Brain microvascular endothelial cell (primary cell): ENCODE measurements at regions not wholly inside any gene's neighbourhood (a gene's known extent, or its start where the extent isn't known, plus 50 kb on each side); places are given as distances from the start of the nearest gene placed in this dataset.
"Not testable (repeated sequence)": the region's sequence is repeated elsewhere in the genome, so short reads cannot be mapped to it uniquely, and the experiment has no call there.

Source experiments
- DNase-seq: peaks from one replicate; pipeline ENCODE4 v3.0.0-alpha.2; 2020
- H3K27ac ChIP-seq: fragments of 250-450 bp; sonication (Bioruptor Pico); 2 replicates; pipeline ENCODE4 v1.5.1; 2020; ENCODE audit warnings: mild to moderate bottlenecking, moderate library complexity
- H3K27me3 ChIP-seq: fragments of 250-450 bp; sonication (Bioruptor Pico); replicated peaks from 2 replicates; pipeline ENCODE4 v1.5.1; 2020; ENCODE audit warnings: mild to moderate bottlenecking
- H3K36me3 ChIP-seq: fragments of 250-450 bp; sonication (Bioruptor Pico); replicated peaks from 2 replicates; pipeline ENCODE4 v1.5.1; 2020; ENCODE audit warnings: mild to moderate bottlenecking
- H3K4me3 ChIP-seq: 2 replicates; pipeline ENCODE4 v1.5.1; 2011; ENCODE audit warnings: low read depth, mild to moderate bottlenecking, control low read depth, low read length, moderate library complexity
- in situ Hi-C: cut with HindIII; loops from 2 replicates; pipeline ENCODE4 v1.10.0; 2017; ENCODE audit warnings: low sequenced_read_pairs, low pct_ligation_motif_present

GRCh38 chr3:195985348-195985920, 77.1 kb upstream of the TNK2 start:
- in situ Hi-C loops, DNase-seq, H3K4me3 ChIP-seq, H3K27ac ChIP-seq, H3K36me3 ChIP-seq, H3K27me3 ChIP-seq: not testable (repeated sequence)

- H3K27me3 ChIP-seq, in situ Hi-C loops, DNase-seq, H3K4me3 ChIP-seq, H3K36me3 ChIP-seq, H3K27ac ChIP-seq: not testable (repeated sequence)
These were observed 76.2 kb upstream of the TNK2 start for GRCh38 chr3:195984392-195985030.

GRCh38 chr3:195983880-195984279, 75.5 kb upstream of the TNK2 start:
- H3K36me3 ChIP-seq, H3K27me3 ChIP-seq, DNase-seq, in situ Hi-C loops, H3K4me3 ChIP-seq, H3K27ac ChIP-seq: not testable (repeated sequence)

DNA sequence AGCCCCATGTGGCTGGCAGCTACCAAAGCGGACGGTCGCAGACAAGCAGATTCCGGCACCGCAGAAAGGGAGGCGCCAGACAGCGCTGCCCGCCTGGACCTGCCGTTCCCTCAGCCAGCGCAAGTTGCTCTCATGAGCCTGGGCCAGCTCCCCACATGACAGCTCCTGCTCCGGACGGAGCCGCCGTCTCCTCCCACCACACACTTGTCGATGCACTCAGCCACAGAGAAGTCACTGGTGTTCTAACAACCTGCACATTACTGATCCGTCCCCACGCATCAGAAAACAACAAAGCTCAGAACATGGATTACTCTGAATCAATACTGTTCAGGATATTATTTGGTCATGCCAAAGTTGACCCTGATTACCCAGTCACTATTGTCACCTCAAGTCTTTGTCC, 74.4 kb upstream of the TNK2 start:
- DNase-seq, H3K27me3 ChIP-seq, in situ Hi-C loops, H3K27ac ChIP-seq, H3K4me3 ChIP-seq, H3K36me3 ChIP-seq: not testable (repeated sequence)

DNA sequence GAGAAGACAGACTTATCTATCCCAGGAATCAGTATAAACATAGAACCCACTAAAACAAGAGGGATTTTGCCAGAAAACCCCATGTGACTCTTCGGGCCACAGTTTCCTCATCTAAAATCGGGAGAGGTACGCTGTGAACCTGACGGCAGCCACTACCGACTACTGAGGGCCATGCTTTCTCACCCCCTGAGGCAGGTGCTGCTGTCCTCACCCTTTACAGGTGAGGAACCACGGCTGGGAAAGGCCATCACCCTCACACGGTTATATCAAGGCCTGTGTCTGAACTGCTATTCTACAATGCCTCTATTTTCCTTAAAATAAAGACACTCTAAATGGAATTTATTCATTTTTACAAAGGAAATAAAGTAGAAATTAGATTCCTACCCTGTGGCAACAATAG, 73.4 kb upstream of the TNK2 start:
- DNase-seq, H3K36me3 ChIP-seq, H3K27ac ChIP-seq, in situ Hi-C loops, H3K27me3 ChIP-seq, H3K4me3 ChIP-seq: not testable (repeated sequence)

DNA sequence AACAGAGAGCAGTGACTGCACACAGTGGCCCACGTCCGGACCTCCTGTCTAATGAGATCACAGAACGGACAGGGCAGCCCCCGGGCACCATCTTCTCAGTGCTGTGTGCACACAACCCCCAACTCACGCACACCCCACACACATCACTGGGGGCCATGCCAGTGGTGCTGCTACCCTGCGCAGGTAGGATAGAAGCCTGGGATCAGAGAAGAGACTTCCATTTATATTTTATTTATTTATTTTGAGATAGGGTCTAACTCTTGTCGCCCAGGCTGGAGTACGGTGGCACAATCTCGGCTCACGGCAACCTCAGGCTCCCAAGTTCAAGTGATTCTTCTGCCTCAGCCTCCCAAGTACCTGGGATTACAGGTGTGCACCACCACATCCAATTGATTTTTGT, 71.5 kb upstream of the TNK2 start:
- H3K27me3 ChIP-seq, H3K4me3 ChIP-seq, H3K36me3 ChIP-seq, DNase-seq, H3K27ac ChIP-seq, in situ Hi-C loops: not testable (repeated sequence)

- H3K4me3 ChIP-seq, in situ Hi-C loops, DNase-seq, H3K27me3 ChIP-seq, H3K27ac ChIP-seq: not testable (repeated sequence)
- H3K36me3 ChIP-seq, result peaks cover 11% of the 10 kb centered on the region
These were observed 70.2 kb upstream of the TNK2 start for GRCh38 chr3:195978585-195978984.

GRCh38 chr3:195976876-195977275, 68.5 kb upstream of the TNK2 start:
- H3K4me3 ChIP-seq, H3K36me3 ChIP-seq, H3K27ac ChIP-seq, H3K27me3 ChIP-seq, in situ Hi-C loops, DNase-seq: not testable (repeated sequence)

- H3K27ac ChIP-seq, H3K4me3 ChIP-seq, H3K27me3 ChIP-seq, in situ Hi-C loops, DNase-seq: not testable (repeated sequence)
- H3K36me3 ChIP-seq, result peaks cover 11% of the 10 kb centered on the region
These were observed 65.9 kb upstream of the TNK2 start for GRCh38 chr3:195974281-195974680.

GRCh38 chr3:195970873-195971272, 62.5 kb upstream of the TNK2 start:
- H3K4me3 ChIP-seq, H3K27ac ChIP-seq, DNase-seq, H3K27me3 ChIP-seq, in situ Hi-C loops: not testable (repeated sequence)
- H3K36me3 ChIP-seq, result peaks cover 11% of the 10 kb centered on the region

DNA sequence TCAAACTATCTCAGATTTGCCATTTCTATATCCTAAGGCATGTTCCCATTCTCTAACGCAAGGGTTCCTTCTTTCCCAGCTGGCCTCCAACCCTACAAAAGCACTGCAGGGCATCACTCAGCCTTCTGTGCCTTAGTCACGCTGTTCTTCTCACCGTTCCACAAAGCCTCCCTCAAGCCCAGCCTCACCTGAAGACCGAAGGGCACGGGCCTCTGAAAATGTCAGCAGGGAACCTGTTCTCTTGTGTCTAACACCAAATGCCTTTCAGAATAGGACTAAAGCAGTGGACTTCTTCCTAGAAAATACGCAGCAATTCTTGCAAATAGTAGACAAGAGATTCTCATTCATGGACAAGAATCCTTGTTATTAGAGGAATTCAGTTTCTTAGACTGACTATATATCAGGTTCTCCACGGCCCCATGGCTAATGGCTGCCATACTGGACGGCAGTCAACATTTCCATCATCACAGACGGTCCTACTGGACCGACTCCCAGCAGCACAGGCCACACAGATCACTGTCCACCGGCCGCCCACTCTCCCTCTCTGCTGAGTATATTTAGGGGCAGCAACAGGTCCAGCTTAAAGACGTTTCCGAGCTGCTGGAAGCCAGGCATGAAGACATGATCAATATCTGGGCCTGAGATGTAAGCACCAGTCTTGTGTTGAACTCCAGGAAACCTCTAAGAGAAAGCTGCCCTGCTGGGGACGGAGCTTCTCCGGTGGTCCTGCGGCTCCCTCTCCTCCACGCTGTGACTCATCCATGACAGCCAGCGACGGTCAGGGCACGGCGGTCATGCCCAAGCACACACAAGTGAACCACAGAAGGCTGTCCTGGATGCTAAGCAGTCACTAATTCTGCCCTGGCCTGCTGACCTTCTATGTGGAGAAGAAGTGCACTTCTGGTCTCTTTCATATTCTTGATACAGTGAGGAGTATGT, 61.8 kb upstream of the TNK2 start:
- H3K4me3 ChIP-seq, in situ Hi-C loops, DNase-seq, H3K27ac ChIP-seq, H3K27me3 ChIP-seq: not testable (repeated sequence)
- peaks cover 12% of the 10 kb centered on the region for H3K36me3 ChIP-seq

- H3K27me3 ChIP-seq, in situ Hi-C loops, DNase-seq, H3K4me3 ChIP-seq, H3K27ac ChIP-seq: not testable (repeated sequence)
- H3K36me3 ChIP-seq, result peaks cover 14% of the 10 kb centered on the region
These were observed 61.0 kb upstream of the TNK2 start for GRCh38 chr3:195969341-195969740.

- H3K27me3 ChIP-seq, DNase-seq, H3K27ac ChIP-seq, in situ Hi-C loops, H3K4me3 ChIP-seq: not testable (repeated sequence)
- H3K36me3 ChIP-seq, result peaks cover 13% of the 10 kb centered on the region
These were observed 59.8 kb upstream of the TNK2 start for GRCh38 chr3:195968104-195968503.

GRCh38 chr3:195967387-195967720, 59.0 kb upstream of the TNK2 start:
- in situ Hi-C loops, H3K4me3 ChIP-seq, H3K27ac ChIP-seq, H3K27me3 ChIP-seq, DNase-seq: not testable (repeated sequence)
- H3K36me3 ChIP-seq, result peaks cover 17% of the 10 kb centered on the region
